GM19328 (cell line): ENCODE measurements at regions not wholly inside any gene's neighbourhood (a gene's known extent, or its start where the extent isn't known, plus 50 kb on each side); places are given as distances from the start of the nearest gene placed in this dataset.

Source experiments
- ATAC-seq: cut with Tn5 transposase; IDR thresholded peaks from one replicate; pipeline ENCODE4 v1.9.1; 2021; ENCODE audit warnings: mild to moderate bottlenecking, moderate library complexity; ENCODE audit not compliant: unreplicated experiment

GRCh38 chr9:2560180-2560579 is 61.4 kb upstream of the VLDLR start:
- ATAC-seq: no peak

DNA sequence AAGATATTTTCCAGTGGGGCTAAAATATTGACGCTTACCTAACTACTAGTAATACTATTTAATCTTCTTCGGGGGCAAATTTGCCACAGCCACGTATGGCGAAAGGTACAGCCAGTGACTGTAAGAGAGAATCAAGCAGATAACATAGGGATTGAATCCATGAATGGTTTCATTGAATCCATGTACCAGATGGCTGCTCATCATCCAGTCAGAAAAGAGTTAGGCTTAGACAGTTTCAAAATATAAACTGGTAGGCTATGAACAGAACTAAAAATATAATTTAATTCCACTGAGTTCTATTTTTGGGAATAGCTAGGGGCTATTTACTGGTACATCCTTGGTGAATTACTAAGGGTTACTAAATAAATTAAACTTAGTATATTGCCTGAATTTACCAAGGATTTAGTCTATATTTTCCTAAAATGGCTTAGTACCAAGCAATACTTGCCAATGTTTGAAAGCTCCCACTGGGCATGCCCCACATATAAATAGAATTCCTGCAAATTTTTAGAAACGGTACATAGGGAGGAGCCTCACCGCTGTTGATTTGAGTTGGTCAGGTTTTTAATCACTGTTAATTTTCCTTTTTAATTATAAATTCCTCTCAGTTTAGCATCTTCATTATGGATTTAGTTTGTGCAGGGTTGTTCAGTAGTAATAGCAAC is 55.8 kb upstream of the VLDLR start:
- no peak for ATAC-seq

GRCh38 chr9:2567922-2568321 is 53.7 kb upstream of the VLDLR start:
- ATAC-seq: no peak

DNA sequence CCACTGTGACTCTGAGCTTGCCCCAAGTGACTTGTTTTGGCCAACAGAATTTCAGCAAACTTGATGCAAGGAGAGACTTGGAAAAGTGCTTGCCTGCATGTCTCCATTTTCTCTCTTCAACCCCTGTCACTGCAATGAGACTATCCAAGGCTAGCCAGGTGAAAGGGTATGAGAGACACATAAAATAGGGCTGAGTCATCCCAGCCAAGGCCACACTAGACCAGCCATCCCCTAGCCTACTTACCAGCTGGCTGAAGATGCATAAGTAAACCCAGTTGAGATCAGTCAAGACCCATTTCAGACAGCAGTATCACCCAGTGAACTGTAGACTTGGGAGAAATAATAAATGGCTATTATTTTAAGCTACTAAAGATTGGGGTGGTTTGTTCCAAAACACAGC is 52.9 kb upstream of the VLDLR start:
- no peak for ATAC-seq

- ATAC-seq: peak; percentile 63
Observed at GRCh38 chr9:2570615-2571479, 50.7 kb upstream of the VLDLR start.
